Stimulated activated CD4-positive, alpha-beta T cell treated with anti-CD3 and anti-CD28 coated beads, Interleukin-4, amount 100 ng/mL, for 4 hours (primary cell): ENCODE measurements at regions not wholly inside any gene's neighbourhood (a gene's known extent, or its start where the extent isn't known, plus 50 kb on each side); places are given as distances from the start of the nearest gene placed in this dataset.

Source experiments
- DNase-seq, 2 experiments: peaks; one replicate each; pipeline ENCODE4 v3.0.0-alpha.2; 2020

DNA sequence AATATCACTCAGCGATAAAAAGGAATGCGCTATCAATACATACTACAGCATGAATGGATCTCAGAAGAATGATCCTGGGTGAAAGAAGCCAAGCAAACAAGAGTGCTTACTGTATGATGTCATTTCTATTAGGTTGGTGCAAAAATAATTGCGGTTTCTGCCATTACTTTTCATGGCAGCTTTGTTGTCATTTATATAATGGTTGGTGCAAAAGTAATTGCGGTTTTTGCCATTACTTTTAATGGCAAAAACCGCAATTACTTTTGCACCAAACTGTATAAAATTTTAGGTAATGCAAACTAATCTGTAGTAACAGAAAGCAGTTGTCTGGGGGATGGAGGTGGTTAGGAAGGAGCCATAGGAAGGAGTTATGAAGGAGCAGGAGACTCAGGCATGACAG lies 318.3 kb upstream of the ZMIZ1 start:
- DNase-seq, result no peak

DNA sequence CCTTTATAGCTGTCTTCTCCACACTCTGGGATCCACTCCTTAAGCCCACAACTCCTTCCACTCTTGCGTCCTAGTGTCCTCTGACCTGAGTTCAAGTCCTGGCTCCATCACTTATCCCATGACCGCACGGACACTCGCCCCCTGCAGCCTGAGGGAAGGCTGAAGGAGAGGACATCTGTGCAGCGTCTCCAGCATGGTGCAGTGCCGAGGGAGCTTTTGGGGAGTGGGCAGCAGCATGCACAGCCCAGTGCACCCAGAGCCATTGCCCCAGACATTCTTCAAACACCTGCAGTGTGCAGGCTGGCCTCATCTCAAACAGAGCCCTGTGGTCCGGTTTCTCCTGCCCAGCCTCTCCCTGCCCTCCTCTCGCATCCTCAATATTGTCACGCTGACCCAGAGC lies 317.1 kb upstream of the ZMIZ1 start:
- DNase-seq, result no peak

DNA sequence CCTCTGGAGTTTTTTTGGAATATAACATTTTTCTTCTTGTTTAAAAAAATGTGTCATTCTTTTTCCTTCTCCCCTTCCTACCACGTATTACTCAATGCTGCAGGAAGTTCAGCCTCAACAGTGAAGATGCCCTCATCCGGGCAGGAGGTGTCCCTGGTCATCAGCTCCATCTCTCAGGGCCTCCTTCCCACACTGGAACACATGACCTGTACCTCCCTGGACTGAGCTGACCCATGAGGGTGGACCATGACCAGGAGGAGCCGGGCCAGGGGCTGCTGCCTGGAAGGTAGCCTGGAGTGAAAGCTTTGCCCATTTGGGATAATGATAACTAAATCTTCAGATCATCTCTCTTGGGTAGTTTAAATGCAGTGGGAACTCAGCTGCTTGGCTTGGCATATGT lies 316.5 kb upstream of the ZMIZ1 start:
- DNase-seq, result no peak

DNA sequence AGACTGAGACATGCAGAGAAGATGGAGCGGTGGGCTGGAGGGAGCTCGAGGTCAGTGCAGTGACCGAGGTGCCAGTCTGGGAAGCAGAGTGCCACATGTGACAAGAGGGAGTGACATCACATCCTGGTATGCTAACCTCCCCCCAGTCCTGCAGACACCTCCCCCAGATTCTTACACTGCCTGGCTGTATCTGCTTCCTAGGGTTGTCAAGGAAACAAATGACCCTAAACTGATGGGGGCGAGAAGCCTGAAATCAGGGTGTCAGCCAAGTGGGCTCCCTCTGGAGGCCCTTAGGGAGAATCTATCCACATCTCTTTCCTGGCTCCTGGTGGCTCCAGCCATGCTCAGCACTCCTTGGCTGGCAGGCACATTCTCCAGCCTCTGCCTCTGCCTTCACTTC lies 316.1 kb upstream of the ZMIZ1 start:
- no peak for DNase-seq

DNA sequence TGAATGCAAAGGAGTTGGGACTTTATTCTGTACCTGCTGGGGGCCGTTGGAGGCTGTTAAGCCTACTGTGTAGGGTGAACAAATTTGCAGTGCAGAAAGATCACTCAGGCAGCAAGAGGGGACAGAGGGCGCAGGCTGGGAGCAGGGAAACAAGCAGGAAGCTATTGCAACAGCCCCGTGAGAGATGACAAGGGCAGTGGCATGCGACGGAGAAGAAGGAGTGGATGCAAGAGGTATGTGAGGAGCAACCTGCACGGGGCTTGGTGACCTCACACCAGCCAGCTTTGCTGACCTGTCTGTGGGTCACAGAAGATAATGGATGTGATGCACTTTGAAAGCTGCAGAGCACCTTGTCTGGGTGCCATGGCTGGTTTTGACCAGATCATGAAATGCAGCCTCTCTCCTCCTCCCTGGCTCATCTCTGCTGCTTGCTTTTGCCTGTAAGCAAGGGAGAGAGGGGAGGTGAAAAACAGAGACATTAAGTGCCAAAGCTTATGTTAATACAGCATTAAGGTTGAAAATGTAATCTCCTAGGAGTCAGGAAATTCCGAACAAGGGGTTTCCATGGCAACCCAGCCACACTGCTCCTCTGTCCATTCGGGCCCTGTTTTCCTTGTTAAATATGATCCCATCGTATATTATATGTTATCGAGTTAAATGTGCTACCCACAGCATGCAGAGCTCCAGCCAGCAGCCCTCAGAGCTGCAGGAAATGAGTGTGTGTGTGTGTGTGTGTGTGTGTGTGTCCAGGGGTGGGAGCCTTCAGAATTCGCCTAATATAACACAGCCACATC lies 314.3 kb upstream of the ZMIZ1 start:
- no peak for DNase-seq

DNA sequence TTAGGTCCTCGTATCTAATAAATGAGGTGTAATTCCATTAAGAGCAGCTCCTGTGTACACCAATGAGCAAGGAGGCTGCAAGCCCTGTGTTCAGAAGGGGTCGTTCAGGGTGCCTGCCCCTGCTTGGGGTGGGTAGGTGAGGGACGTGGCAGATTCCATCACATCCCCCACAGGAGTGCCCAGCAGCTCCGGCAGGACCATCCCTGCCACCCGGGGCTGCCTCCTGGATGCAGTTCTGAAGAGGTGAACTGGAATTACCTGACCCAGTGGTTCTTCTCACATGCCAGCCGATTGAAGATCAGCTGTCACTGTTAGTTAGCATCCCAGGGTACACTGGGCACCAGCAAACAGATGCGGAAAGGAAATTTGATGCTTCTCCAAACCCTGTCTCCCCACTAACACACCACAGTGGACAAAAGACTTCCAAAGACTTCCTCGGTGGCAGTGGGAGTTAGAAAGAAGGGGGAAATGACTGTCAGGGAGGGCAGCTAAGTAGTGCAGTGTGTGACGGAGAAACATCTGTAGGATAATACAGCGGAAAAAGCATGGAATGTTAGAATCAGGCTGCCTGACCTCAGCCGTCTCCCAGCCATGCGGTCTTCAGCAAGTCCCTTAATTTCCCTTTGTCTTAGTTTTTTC lies 313.6 kb upstream of the ZMIZ1 start:
- no peak for DNase-seq

DNA sequence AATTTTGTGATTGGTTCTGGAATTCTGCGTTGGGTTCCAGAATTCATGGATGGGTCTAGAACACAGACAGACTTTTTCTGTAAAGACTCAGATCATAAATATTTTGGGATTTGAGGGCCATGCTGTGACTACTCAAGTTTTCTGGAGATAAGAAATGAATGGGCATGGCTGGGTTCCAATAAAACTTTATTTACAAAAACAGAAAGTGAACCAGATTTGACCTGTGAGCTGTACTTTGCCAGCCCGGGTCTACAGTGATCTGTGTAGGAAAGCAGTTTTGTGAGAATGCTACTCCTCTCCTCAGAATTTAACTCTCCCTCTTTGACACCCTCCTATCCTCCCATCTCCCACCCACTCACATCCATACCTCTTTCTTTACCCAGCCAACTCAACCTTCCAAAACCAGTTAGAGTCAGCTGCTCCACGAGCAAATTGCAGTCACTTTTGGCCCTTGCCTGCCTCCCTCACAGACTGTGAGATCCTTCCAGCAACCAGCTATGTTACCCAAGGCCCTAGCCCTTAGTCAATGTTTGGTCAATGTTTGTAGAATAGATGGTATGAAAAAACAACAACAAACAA lies 312.8 kb upstream of the ZMIZ1 start:
- DNase-seq, result no peak

DNA sequence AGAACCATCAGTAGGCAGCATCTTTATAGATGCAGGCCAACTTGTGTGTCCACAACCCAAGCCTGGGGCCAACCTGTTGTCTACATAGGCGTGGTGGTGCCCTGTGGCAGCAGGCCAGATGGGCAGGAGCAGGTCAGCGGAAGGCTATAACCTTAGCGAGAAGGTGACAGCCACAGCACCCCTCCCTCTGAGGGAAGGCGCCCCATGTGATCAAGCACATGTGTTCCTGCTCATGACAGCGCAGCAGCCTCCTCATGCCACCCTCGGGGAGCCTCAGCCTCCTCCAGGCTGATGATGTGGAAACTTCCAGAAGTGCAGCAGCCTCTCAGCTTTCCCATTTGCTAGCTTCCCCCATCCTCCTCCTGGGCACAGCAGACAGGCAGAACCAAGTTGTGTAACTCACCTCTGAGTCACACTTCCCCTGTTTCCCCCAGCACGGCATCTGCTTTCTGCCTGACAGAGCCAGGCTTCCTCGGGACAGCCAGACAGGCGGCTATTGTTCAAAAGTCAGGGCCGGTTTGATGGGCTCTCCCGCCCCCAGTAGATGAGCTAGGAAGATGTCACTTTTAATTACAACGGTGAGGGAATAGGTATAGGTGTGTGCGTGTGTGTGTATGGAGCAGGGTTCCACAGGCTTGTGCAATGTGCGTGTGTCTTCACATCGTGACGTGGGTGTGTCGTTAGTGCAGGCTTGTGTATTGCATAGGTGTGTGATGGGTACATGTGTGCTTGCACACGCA lies 312.0 kb upstream of the ZMIZ1 start:
- peak; percentile 1 to 27 for DNase-seq

DNA sequence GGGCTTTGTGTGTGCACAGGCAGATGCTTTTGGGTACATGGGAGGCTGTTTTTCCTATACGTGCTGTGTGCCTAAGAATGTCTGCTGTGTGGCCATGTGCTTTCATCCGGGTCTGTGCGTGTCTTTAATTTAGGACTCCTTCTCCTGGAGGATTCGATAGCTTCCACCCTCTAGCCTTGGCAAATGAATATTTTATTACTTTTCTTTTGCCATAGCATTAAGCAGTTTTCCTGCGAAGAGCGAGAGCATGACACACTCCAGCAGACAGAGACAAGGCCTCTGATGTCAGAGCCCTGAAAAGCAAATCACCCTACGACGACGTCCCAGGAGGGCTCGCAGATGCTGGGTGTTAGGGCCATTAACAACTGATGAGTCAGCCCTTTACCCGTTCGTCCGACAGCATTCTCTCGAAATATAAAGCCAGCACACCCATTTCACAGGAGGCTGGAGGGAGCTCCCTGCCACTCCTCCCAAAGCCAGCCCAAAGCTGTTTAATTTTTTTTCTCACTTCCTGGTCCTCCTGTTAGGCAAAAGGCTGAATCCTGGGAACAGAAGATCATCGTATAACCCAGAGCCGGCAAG lies 311.3 kb upstream of the ZMIZ1 start:
- no peak for DNase-seq

DNA sequence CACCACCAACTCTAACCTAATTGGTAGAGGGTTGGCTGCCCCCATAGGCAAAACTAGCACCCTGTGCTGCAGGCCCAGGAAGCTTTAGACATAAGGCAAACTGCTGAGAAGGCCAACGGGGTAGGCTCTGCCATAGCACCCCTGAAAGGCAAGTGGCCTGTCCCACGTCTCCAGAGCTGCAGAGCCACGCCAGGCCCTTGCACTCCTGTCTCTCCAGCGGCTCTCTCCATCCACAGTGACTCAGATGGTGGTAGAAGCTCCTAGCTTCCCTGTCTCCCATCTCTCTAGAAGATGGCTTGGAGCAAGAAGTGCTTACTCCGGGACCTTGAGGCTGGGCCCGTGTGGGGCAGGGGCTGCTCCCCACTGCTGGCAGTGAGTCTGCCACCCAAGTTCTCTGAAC lies 310.6 kb upstream of the ZMIZ1 start:
- DNase-seq, result no peak

DNA sequence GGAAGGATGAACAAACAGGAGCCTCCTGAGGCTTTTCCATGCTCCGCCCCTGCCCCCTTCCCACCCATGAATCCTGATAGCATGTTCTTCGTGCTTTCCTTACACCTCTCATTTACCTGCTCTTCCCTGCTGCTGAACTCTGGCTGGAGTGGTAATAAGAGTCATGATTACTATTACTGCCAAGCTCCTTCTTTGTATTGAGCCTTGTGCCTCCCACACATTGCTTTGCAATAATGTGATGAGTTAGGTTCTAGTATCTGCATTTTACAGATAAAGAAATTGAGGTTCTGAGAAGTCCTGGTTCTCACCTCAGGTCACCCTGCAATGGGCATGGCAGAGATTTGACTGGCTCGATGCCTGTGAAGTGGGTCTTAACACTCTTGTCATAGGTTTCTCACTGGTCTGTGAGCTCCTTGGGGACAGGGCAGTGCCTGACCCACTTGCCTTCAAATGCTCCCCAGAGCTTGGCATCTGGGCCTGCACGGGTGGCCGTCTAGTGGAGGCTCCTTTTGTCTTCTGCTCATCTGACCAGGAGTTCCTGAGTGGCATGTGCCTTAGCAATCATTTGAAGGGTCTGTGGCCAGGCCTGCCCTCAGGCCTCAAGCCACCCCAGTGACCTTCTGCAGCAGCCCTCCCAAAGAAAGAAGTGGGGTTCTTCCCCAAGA lies 309.2 kb upstream of the ZMIZ1 start:
- DNase-seq, result no peak

DNA sequence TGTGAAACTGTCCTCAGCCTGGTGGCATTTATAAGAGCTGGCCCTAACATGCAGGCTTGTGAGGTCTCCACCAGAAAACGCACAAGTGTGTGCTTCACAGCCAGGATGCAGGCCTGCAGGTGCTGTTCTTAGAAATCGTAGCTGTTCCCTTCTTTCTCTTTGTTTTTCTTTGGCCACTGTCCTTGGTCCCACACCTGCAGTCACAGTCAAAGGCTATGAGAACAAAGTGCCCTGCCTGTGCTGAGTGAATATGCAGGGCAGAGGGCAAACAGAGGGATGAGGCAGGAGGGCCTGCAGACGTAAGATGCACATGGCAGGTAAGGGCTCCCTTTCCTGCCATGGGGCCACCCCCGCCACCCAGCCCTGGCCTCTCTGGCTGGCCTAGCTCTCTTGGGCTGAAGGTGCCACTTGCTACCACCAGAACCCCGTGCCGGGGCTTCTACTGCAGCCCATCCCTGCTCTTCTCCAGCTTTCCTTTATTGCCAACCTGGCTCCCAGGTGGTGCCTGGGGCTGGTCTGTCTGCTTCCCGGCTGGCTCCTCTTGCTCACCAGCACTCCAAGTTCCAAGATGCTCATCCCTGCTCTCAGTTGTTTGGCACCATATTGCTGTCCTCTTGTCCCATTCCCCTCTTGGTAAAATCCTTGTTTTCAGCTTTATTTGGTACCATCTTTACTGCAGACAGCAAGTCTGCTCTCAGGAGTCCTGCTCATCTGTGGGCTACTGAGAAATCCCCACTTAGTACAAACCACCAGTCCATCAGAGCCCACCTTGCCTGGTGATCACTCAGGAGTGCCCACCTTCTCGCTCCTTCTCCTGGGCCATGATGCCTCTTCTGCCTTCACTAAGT lies 308.1 kb upstream of the ZMIZ1 start:
- DNase-seq, result no peak

DNA sequence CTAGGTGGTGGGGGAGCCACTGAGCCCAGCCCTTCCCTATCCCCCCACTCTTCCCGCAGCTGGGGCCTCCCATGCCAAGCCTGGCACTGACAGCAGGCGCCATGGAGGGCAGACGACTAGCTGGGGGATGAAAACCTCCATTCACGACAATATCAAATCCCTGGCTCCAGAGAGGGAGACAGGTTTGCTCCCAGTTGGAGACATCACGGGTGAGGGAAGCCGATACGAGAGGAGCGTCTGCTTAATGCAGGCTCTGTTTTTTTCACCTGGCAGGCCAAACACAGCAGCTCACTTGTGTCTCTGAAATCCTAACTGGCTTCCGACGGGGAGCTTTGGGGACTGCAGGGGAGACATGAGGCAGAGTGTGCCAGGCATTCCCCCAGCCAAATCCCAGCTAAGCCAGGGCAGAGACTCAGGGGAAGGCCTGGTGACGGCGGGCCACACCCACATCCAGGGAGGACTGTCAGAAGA lies 307.4 kb upstream of the ZMIZ1 start:
- DNase-seq, result no peak

DNA sequence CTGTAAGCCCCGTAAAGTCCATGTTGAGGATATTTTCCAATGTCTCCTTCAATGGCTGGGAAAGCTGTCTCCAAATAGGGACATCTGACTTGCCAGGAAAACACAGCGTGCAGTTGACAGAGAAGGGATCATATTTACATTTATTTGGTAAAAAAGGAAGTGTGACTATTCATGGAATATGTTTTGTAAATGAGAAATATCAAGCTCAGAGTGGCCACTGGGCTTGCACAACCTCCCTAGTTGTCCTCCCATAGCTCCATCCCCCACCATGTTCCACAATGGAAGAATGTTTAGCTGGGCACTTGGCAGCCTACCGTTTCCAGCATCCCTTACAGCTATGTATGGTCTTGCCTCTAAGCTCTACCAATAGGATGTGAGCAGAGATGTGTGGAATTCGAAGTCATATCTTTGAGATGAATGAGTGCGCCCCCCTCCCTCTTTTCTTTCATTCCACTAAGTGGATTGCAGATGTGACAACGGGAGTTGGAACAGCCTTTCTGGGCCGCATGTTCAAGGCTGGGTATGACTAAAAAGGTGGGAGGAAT lies 306.6 kb upstream of the ZMIZ1 start:
- DNase-seq, result no peak

DNA sequence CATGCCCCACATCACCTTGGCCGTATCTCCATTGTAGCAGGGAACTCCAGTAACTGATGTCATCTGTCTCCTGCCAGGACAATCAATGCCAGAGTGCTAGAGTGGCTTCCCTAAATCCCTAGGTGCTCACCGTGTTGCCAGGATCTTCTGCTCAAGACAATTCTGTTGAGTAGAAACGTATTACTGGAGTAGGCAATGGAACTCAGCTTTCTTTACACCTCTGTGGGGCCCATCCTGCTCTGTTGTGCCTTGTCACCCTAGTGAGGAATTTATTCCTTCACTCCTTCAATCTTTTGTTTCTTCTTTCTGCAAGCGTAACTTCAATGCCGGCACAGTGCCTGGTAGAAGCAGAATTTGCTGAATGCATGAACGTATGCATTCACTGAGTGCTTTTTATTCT lies 305.5 kb upstream of the ZMIZ1 start:
- no peak for DNase-seq

DNA sequence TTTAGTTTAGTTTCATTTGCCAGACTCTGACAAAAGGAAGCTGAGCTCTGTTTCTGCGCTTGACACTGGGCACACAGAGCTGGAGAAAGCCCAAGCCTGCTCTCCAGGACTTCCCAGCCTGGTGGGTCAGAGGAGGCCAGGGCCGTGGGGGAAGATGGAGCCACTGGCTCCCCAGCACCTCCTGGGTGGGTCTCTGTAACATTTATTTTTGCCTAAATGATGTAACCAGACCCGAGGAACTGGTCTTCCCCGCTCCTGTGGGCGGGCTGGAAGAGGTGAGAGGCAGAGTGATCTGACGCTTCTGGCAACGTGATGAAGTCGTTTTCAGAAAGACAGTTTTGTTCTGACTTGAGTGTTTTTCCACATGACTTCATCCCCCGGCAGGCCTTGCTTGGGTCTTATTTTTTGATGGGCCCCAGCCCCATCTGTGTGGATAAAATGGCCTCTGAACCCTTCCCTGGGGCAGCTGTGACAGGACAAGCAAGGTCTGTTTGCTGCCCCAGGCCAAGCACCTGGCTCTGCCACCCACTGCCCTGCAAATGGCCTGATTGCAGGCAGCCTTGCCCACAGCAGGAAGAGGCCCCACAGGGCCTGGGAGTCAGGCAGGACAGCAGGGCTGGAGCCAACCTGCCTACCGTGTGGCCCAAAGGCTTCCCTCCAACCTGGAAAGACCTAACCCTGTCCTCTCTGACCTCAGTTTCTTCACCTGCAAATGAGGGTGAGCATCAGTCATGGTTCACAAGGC lies 304.9 kb upstream of the ZMIZ1 start:
- peak in 1 of 2 experiments; percentile 7 for DNase-seq

DNA sequence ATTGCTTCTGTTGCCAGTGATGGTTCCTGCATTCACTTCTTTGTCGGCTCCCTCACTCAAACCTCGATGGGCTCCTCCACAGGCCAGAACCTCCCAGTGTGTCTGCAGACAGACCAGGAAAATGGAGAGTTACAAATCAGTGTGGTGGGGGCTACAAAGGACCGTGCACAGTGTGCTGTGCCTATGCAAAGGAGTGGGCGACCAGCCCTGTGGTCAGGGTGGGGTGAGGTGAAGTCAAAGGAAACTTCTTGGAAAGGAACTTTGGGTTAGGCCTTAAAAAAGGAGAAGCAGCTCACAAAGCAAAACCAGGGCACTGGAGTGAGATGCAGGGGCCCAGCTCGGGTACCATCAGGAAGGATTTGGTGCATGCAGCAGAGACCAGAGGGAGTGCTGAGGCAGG lies 304.3 kb upstream of the ZMIZ1 start:
- DNase-seq, result no peak

DNA sequence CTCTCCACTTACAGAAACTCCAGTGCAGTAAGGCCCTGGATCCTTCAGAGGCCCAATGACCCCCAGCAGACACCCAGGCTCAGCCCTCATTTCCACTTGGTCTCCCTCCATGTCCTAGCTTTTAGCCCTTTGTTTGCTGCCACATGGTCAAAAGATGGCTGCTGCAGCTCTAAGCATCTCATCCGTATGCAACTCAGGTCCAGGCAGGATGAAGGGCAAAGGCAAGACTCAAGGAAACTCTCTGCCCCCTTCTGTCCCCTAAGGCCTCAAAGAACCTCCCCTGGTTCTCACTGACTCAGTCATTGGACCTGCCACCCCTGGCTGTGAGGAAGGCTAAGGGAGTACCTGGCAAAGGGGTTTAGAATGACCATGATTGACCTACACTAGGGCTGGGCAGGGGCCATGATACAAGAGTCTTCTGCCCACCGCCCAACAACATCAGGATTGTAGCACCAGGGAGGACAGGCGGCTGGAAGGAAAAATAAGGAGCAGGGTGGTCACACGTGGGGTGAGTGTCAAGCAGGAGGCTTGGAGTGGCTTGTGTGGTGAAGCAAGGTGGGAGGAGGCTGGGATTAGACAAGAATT lies 303.8 kb upstream of the ZMIZ1 start:
- DNase-seq, result no peak

DNA sequence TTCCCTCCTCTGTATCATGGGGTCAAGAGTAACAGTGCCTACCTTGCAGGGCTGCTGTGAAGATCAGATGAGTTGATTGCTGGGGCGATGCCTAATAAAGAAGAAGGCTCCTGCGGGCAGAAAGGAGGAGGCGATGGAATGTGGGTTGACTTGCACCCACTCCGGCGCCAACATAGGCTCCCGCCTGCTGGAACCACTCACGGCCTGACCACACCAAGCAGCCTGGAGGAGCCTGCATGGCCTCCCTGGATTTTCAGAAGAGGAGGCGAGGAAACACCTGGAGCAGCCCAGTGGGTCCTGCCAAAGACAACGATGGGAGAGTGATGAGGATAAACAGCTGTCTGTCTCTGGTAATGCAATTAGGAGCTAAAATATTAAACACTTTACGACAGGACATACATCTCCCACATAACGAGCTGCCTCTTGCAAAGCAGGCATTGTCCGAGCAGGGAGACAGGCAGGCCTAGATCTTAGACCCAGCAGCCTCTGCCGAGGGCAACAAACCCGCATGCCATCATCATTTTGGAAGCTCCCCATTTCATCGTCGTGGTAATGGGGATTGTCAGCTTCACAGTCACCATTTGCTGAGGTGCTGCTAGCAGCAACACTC lies 302.9 kb upstream of the ZMIZ1 start:
- DNase-seq, result no peak

DNA sequence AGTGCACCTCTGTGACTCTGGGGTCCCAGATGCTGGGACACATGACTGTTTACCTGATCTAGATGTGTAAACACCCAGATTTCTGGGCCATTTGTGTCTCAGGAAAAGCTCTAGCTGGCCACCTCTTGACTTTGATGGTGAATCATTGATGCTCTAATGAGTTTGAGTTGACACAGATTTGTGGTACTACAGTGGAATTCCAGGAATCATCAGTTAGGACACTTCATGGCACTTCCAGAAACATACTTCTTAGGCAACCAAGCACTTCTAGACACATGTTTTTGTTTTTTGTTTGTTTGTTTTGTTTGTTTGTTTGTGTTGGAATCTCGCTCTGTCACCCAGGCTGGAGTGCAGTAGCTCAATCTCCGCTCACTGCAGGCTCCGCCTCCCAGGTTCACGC lies 302.2 kb upstream of the ZMIZ1 start:
- DNase-seq, result no peak
